Right lobe of liver (tissue), 4 donors: ENCODE measurements at regions not wholly inside any gene's neighbourhood (a gene's known extent, or its start where the extent isn't known, plus 50 kb on each side); places are given as distances from the start of the nearest gene placed in this dataset.

ENCODE experiments used
- CTCF ChIP-seq, 4 donors: fragments of 200-600 bp in 3 of 4; fragments of 450-650 bp in 1 of 4; IDR thresholded peaks; one replicate each; pipeline versions ENCODE4 v1.5.1 to v1.8.0; 2016 to 2022; ENCODE audit warnings: antibody characterized with exemption in 4 of 4, mild to moderate bottlenecking in 2 of 4
- POLR2A ChIP-seq: fragments of 450-650 bp; IDR thresholded peaks from one replicate; pipeline ENCODE4 v1.6.1; 2017; ENCODE audit warnings: antibody characterized with exemption, mild to moderate bottlenecking
- donor health status: DM: no; HTN: no; CAD: no.
- donor health status: DM: no; HTN: no; CAD: no.
- donor health status: DM: no; HTN: yes; CAD: no.

- TF ChIP-seq CTCF (IDR thresholded peaks at IDR 0.05) = peak; percentile 7 to 24 (median 20)
- TF ChIP-seq POLR2A = no peak
These were observed 78.6 kb upstream of the GALNT5 start for GRCh38 chr2:157178874-157179273.
